ENCODE measurements at regions not wholly inside any gene's neighbourhood (a gene's known extent, or its start where the extent isn't known, plus 50 kb on each side); places are given as distances from the start of the nearest gene placed in this dataset.

DNA sequence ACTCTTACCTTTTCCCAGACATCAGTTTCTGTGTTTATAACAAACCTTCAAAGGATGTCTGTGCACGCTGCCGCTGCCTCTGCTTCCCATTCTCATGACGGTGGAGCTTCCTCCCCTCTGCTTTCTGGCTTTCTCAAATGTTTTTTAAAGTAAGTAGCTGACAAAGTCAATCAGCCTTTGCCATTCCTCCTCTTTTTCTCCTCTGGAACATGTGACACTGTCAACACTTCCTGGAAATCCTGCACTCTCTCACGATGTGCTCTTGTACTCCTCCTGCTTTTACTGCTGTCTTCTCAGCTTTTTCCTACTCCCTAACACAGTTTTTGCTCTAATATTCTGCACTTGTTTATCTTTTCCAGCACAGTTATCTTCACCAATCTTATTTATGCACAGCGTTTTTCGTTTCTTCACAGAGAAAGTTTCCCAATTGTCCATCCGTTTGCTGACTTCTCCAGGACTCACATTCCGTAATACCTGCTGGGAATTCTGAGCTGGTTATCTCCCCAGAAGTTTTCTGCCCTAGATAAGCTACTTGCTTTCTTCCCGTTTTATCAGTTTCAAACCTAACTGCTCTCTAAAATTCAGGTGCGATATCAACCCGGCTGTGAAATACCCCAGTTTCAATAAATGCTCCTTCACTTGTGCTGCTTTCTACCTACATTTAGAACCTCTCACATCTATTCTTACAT lies 465.6 kb upstream of the AGA start:
- H3K27ac ChIP-seq (ENCODE audit: low read depth, low read length): no peak overlapping the region
- H2AFZ ChIP-seq (ENCODE audit: low read length, unreplicated experiment): no peak overlapping the region
- no peak overlapping the region for H3K4me3 ChIP-seq (ENCODE audit: low read depth, low read length)
- H3K4me1 ChIP-seq (ENCODE audit: control insufficient read depth, insufficient read depth, low read length, unreplicated experiment): no peaks in the 10 kb centered on the region
- no peaks in the 10 kb centered on the region for H3K36me3 ChIP-seq (ENCODE audit: insufficient read depth, low read length)
- no peaks in the 10 kb centered on the region for H3K79me2 ChIP-seq (ENCODE audit: control insufficient read depth, insufficient read depth, low read length, unreplicated experiment)
- no peaks in the 10 kb centered on the region for H3K27me3 ChIP-seq (ENCODE audit: insufficient read depth, low read length)

DNA sequence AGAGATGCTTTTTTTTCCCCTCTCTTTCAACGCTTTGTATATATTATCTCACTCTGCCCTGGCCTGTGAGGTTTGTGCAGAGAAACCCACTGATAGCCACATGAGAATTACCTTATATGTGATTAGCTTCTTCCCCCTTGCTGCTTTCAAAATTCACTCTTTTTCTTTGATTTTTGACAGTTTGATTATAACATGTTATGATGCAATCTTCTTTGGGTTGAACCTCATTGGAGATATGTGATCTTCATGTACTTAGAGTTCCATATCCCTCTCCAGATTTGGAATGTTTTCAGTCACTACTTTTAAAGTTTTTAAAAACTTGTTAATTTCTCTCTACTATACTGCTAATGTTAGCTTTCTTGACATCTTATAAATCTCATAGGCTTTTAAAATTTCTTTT lies 479.5 kb upstream of the AGA start:
- Histone ChIP-seq H3K4me1 (ENCODE audit: control insufficient read depth, insufficient read depth, low read length, unreplicated experiment) (no peaks in the 10 kb centered on the region), H3K36me3 (ENCODE audit: insufficient read depth, low read length) (no peaks in the 10 kb centered on the region), H2AFZ (ENCODE audit: low read length, unreplicated experiment) (no peak overlapping the region), H3K27me3 (ENCODE audit: insufficient read depth, low read length) (no peaks in the 10 kb centered on the region), H3K27ac (ENCODE audit: low read depth, low read length) (no peak overlapping the region), H3K4me3 (ENCODE audit: low read depth, low read length) (no peak overlapping the region), H3K79me2 (ENCODE audit: control insufficient read depth, insufficient read depth, low read length, unreplicated experiment) (no peaks in the 10 kb centered on the region)

DNA sequence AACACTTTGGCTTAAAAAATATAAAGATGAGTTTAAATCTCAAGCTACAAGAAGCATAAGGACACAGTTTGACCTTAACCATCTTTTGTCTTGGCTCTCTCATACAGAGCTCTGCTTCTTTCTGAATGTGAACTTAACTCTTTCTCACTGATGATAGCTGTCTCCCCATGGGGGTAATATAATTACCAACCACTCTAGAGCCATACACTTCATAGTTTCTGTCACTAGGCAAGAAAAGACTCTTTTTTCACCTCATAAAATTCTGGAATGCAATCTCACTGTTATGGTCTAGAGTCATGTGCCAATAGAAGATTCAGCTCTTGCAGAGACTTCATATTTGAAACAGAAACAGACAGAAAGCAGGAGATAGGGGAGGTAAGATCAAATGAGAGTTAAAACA lies 481.7 kb upstream of the AGA start:
- Histone ChIP-seq H2AFZ (ENCODE audit: low read length, unreplicated experiment) (no peak overlapping the region), H3K27me3 (ENCODE audit: insufficient read depth, low read length) (no peaks in the 10 kb centered on the region), H3K4me1 (ENCODE audit: control insufficient read depth, insufficient read depth, low read length, unreplicated experiment) (no peaks in the 10 kb centered on the region), H3K27ac (ENCODE audit: low read depth, low read length) (no peak overlapping the region), H3K79me2 (ENCODE audit: control insufficient read depth, insufficient read depth, low read length, unreplicated experiment) (no peaks in the 10 kb centered on the region), H3K4me3 (ENCODE audit: low read depth, low read length) (no peak overlapping the region), H3K36me3 (ENCODE audit: insufficient read depth, low read length) (no peaks in the 10 kb centered on the region)

DNA sequence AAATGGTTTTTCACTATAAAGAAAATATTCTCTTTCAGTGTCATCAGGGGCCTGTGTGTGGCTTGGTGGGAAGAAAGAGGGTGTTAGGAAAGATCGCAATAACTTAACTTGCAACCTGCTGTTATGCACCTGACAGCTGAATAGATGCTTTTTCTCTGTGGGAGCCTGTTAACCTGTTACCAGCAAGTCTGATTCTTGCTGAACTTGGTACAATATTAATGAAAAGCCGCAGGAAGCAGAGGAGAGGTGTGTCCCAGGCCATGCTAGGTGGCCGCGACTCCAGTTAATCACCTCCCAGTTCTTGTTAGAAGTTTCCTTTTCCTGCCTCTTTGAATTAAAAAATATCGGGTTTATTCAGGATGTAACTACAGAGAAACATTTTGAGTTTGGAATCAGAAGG lies 494.8 kb upstream of the AGA start:
- Histone ChIP-seq H3K4me3 (ENCODE audit: low read depth, low read length) (no peak overlapping the region), H3K4me1 (ENCODE audit: control insufficient read depth, insufficient read depth, low read length, unreplicated experiment) (no peaks in the 10 kb centered on the region), H2AFZ (ENCODE audit: low read length, unreplicated experiment) (no peak overlapping the region), H3K27me3 (ENCODE audit: insufficient read depth, low read length) (no peaks in the 10 kb centered on the region), H3K79me2 (ENCODE audit: control insufficient read depth, insufficient read depth, low read length, unreplicated experiment) (no peaks in the 10 kb centered on the region), H3K27ac (ENCODE audit: low read depth, low read length) (no peak overlapping the region), H3K36me3 (ENCODE audit: insufficient read depth, low read length) (no peaks in the 10 kb centered on the region)

DNA sequence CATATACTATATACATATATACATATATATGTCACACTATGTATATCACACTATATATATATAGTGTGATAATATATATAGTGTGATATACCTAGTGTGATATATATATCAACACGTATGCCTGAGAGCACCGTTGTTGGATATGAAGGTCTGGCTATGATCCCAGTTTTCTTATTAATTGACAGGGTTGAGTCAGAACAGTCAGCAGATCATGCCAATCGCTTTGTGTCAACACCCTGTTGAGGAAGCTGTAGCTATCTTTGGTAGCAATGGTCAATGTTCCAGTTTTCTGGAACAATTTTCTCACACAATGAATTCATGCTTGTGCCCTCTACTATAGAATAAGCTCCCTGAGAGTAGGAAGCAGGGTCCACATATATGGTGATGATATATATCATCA lies 496.0 kb upstream of the AGA start:
- Histone ChIP-seq H3K4me3 (ENCODE audit: low read depth, low read length) (no peak overlapping the region), H3K4me1 (ENCODE audit: control insufficient read depth, insufficient read depth, low read length, unreplicated experiment) (no peaks in the 10 kb centered on the region), H3K79me2 (ENCODE audit: control insufficient read depth, insufficient read depth, low read length, unreplicated experiment) (no peaks in the 10 kb centered on the region), H3K36me3 (ENCODE audit: insufficient read depth, low read length) (no peaks in the 10 kb centered on the region), H3K27ac (ENCODE audit: low read depth, low read length) (no peak overlapping the region), H2AFZ (ENCODE audit: low read length, unreplicated experiment) (no peak overlapping the region), H3K27me3 (ENCODE audit: insufficient read depth, low read length) (no peaks in the 10 kb centered on the region)

DNA sequence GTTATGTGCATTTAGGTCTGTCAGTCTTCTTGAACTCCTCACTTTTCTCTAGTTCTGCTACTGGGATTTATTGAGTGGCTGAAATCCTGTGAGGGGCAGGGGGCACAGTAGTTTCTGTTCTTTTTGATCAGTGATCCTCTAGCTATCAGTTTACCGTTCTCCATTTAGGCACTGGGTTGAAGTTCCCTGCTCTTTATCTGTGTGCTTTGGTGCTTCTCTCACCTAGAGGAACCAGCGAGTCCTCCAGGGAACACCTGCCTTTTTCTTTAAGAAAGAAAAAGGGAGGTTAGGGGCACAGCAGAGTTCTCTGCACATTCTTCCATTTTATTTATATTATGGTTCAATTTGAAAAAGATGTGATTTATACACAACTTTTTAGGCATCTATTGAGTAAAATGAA lies 503.0 kb upstream of the AGA start:
- Histone ChIP-seq H2AFZ (ENCODE audit: low read length, unreplicated experiment) (no peak overlapping the region), H3K79me2 (ENCODE audit: control insufficient read depth, insufficient read depth, low read length, unreplicated experiment) (no peaks in the 10 kb centered on the region), H3K36me3 (ENCODE audit: insufficient read depth, low read length) (no peaks in the 10 kb centered on the region), H3K4me1 (ENCODE audit: control insufficient read depth, insufficient read depth, low read length, unreplicated experiment) (no peaks in the 10 kb centered on the region), H3K4me3 (ENCODE audit: low read depth, low read length) (no peak overlapping the region), H3K27me3 (ENCODE audit: insufficient read depth, low read length) (no peaks in the 10 kb centered on the region), H3K27ac (ENCODE audit: low read depth, low read length) (no peak overlapping the region)

DNA sequence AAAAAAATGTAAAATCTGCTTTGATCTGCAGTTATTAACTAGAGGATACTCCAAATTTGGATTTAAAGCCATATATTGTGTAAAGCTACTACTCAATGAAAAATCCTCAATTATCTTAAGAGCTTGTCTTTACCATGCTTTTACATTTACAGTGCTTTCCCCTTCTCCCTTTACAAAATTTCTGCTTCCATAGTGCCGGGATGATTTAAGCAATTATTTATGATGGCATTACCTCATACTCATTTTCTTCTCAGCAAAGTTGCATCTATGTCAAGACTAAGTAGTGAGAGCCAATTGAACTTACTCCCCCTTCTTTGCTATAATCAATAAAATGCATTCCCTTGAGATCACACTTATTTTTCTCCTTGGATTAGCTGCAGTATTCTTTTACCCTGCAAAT lies 505.4 kb upstream of the AGA start:
- Histone ChIP-seq H3K79me2 (ENCODE audit: control insufficient read depth, insufficient read depth, low read length, unreplicated experiment) (no peaks in the 10 kb centered on the region), H3K4me1 (ENCODE audit: control insufficient read depth, insufficient read depth, low read length, unreplicated experiment) (no peaks in the 10 kb centered on the region), H3K4me3 (ENCODE audit: low read depth, low read length) (no peak overlapping the region), H3K36me3 (ENCODE audit: insufficient read depth, low read length) (no peaks in the 10 kb centered on the region), H3K27ac (ENCODE audit: low read depth, low read length) (no peak overlapping the region), H3K27me3 (ENCODE audit: insufficient read depth, low read length) (no peaks in the 10 kb centered on the region), H2AFZ (ENCODE audit: low read length, unreplicated experiment) (no peak overlapping the region)

DNA sequence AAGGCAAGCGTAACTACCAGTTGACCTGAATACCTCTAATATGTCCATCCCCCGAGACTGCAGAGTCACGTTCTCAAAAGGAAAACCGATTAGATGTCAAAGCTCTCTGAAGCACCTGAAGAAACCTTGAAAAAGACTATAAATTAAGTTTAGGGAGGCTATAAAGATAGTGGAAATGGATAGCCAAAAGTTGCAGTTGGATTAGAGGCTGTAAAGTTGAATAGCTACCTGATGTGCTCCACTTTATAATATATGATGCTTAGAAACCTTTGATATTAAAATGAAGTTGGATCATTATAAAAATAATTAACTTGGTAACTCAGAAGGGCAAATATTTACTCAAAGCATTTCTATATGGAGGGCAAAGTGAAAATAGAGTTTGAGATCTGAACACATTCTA lies 506.6 kb upstream of the AGA start:
- Histone ChIP-seq H3K4me3 (ENCODE audit: low read depth, low read length) (no peak overlapping the region), H3K27me3 (ENCODE audit: insufficient read depth, low read length) (no peaks in the 10 kb centered on the region), H3K27ac (ENCODE audit: low read depth, low read length) (no peak overlapping the region), H3K4me1 (ENCODE audit: control insufficient read depth, insufficient read depth, low read length, unreplicated experiment) (no peaks in the 10 kb centered on the region), H3K79me2 (ENCODE audit: control insufficient read depth, insufficient read depth, low read length, unreplicated experiment) (no peaks in the 10 kb centered on the region), H2AFZ (ENCODE audit: low read length, unreplicated experiment) (no peak overlapping the region), H3K36me3 (ENCODE audit: insufficient read depth, low read length) (no peaks in the 10 kb centered on the region)

DNA sequence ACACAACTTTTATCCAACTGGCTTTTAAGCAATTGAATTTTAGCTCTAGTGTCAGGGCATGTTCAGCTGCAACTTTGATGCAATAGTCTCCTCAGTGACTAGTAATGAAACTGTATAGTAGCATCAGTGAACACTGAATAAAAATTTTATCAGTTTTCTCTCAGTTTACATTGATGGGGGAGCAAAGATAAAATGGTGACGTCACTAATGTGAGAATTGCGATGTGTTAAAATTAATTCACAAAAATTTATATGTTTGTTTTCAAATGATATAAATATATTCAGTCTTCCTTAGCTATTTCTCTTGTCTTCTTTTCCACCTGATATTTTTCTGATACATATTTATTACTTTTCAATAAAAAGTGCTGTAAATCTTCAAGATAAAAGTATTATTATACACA lies 508.8 kb upstream of the AGA start:
- H3K27ac ChIP-seq (ENCODE audit: low read depth, low read length): no peak overlapping the region

DNA sequence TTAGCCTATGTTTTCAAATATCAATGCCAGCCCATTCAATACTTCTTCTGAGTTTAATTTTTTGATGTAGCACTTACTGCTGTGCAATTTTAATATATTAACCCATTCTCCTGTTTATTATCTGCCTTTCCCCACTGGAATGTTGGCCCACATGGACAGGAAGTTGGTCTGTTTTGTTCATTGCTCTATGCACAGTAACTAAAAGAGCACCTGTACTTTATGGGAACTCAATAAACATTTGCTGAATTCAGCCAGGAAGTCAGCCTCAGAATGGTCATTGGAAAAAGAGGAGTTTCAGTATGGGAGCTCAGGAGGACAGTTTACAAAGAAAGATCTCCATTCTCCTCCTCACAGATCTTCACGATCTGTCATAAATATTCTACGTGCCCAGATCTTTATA lies 510.5 kb upstream of the AGA start:
- no peak overlapping the region for H3K4me3 ChIP-seq (ENCODE audit: low read depth, low read length)
- H3K27ac ChIP-seq (ENCODE audit: low read depth, low read length): no peak overlapping the region
- H2AFZ ChIP-seq (ENCODE audit: low read length, unreplicated experiment): no peak overlapping the region
- no peaks in the 10 kb centered on the region for H3K36me3 ChIP-seq (ENCODE audit: insufficient read depth, low read length)
- H3K79me2 ChIP-seq (ENCODE audit: control insufficient read depth, insufficient read depth, low read length, unreplicated experiment): no peaks in the 10 kb centered on the region
- H3K27me3 ChIP-seq (ENCODE audit: insufficient read depth, low read length): no peaks in the 10 kb centered on the region
- no peaks in the 10 kb centered on the region for H3K4me1 ChIP-seq (ENCODE audit: control insufficient read depth, insufficient read depth, low read length, unreplicated experiment)

More for the DNA sequence above, 508.8 kb upstream of the AGA start:
- Histone ChIP-seq H2AFZ (ENCODE audit: low read length, unreplicated experiment) (no peak overlapping the region), H3K36me3 (ENCODE audit: insufficient read depth, low read length) (no peaks in the 10 kb centered on the region), H3K79me2 (ENCODE audit: control insufficient read depth, insufficient read depth, low read length, unreplicated experiment) (no peaks in the 10 kb centered on the region), H3K27me3 (ENCODE audit: insufficient read depth, low read length) (no peaks in the 10 kb centered on the region), H3K4me3 (ENCODE audit: low read depth, low read length) (no peak overlapping the region), H3K4me1 (ENCODE audit: control insufficient read depth, insufficient read depth, low read length, unreplicated experiment) (no peaks in the 10 kb centered on the region)

DNA sequence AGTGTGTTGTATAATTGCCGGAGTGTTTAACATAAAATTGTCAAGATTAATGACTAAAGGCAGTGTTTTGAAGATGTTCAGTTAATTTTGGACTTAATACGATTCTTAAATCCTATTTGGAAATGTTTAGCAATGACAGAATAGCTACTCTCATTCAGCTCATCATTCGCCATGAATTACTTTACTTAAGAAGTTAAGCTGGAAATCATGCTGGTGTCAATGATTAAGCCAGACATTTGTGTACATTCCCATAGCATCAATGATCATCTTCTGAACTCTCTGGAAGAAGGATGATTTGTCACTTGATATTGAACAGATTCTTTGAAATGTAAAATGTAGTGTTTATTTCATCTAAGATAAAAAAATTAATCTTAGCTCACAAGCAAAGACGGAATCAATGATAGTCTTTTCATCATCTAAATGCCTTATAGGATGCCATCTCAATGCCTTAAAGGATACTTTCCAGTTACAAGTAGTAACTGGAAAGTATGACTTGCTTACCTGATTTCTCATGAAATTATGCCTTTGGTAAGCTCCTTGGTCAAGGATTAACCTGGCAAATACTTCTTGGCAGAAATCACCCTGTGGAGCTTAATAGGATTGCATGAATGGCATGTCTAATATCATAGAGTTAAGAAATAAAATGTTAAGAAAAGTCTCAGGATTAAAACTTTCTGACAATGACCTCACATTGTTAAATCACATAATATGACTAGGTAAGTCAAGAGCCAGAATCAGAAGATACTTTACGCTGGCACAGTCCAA lies 515.5 kb upstream of the AGA start:
- no peaks in the 10 kb centered on the region for H3K27me3 ChIP-seq (ENCODE audit: insufficient read depth, low read length)
- H3K27ac ChIP-seq (ENCODE audit: low read depth, low read length): no peak overlapping the region
- no peak overlapping the region for H3K4me3 ChIP-seq (ENCODE audit: low read depth, low read length)
- H3K79me2 ChIP-seq (ENCODE audit: control insufficient read depth, insufficient read depth, low read length, unreplicated experiment): no peaks in the 10 kb centered on the region
- H3K36me3 ChIP-seq (ENCODE audit: insufficient read depth, low read length): no peaks in the 10 kb centered on the region
- H2AFZ ChIP-seq (ENCODE audit: low read length, unreplicated experiment): no peak overlapping the region
- no peaks in the 10 kb centered on the region for H3K4me1 ChIP-seq (ENCODE audit: control insufficient read depth, insufficient read depth, low read length, unreplicated experiment)
